T-cell (primary cell): ENCODE measurements at regions not wholly inside any gene's neighbourhood (a gene's known extent, or its start where the extent isn't known, plus 50 kb on each side); places are given as distances from the start of the nearest gene placed in this dataset.
"Not testable (repeated sequence)": the region's sequence is repeated elsewhere in the genome, so short reads cannot be mapped to it uniquely, and the experiment has no call there.

Experiments
- ATAC-seq, 4 experiments: fragments of 200-7000 bp in 3 of 4; fragments of 150-1000 bp in 1 of 4; cut with Tn5 transposase; replicated peaks in 1 of 4; 1 replicate in 3 of 4; 2 replicates in 1 of 4; pipeline ENCODE4 v1.10.0; 2021; ENCODE audit warnings: moderate library complexity in 3 of 4, mild to moderate bottlenecking in 2 of 4, moderate number of reproducible peaks in 1 of 4
- CTCF ChIA-PET, 2 donors: fragments of 300-600 bp; sonication (Branson Sonifier 250); formaldehyde crosslinking; loops; one replicate each; lab custom pipeline; 2022; ENCODE audit warnings: antibody characterized with exemption in 2 of 2; lab: Charles Lee
- POLR2A ChIA-PET, 2 donors: fragments of 300-600 bp; sonication (Branson Sonifier 250); formaldehyde crosslinking; loops; one replicate each; lab custom pipeline; 2022; ENCODE audit warnings: antibody characterized with exemption in 2 of 2; lab: Charles Lee
- DNase-seq, 35 experiments: peaks; one replicate each; pipeline versions ENCODE4 v3.0.0 to v3.0.0-alpha.2; 2013 to 2023
- H3K27ac ChIP-seq: one replicate; pipeline ENCODE4 v1.5.1; 2013; ENCODE audit warnings: low read length
- H3K27me3 ChIP-seq, 2 experiments: replicated peaks in 1 of 2; 1 replicate in 1 of 2; 2 replicates in 1 of 2; pipeline versions ENCODE4 v1.6.1 to v1.7.0; 2013; ENCODE audit warnings: low read length in 1 of 2, mixed read lengths in 1 of 2; ENCODE audit not compliant: control insufficient read depth in 2 of 2, insufficient read depth in 2 of 2; ENCODE audit errors: extremely low read depth in 1 of 2
- H3K36me3 ChIP-seq, 2 donors: 1 replicate in 1 of 2; 2 replicates in 1 of 2; pipeline versions ENCODE4 v1.6.1 to v1.7.0; 2013; ENCODE audit warnings: low read length in 1 of 2; ENCODE audit not compliant: control insufficient read depth in 2 of 2, insufficient read depth in 1 of 2; ENCODE audit errors: extremely low read depth in 1 of 2
- H3K4me1 ChIP-seq, 2 experiments: 1 replicate in 1 of 2; 2 replicates in 1 of 2; pipeline versions ENCODE4 v1.6.1 to v1.7.0; 2013; ENCODE audit warnings: low read length in 2 of 2, mixed read lengths in 1 of 2; ENCODE audit not compliant: insufficient read depth in 2 of 2, control insufficient read depth in 1 of 2; ENCODE audit errors: extremely low read depth in 1 of 2
- H3K4me3 ChIP-seq, 2 donors: 1 replicate in 1 of 2; 2 replicates in 1 of 2; pipeline versions ENCODE4 v1.5.1 to v1.7.0; 2013; ENCODE audit warnings: mild to moderate bottlenecking in 2 of 2, low read length in 1 of 2, moderate library complexity in 1 of 2; ENCODE audit not compliant: control insufficient read depth in 1 of 2; ENCODE audit errors: extremely low read depth in 1 of 2
- H3K9me3 ChIP-seq: 2 replicates; pipeline ENCODE4 v1.7.0; 2013
- H3K27ac Mint-ChIP-seq, 2 donors: one replicate each; pipeline ENCODE4 v1.8.0; 2020 to 2021; ENCODE audit warnings: mild to moderate bottlenecking in 2 of 2, mixed read lengths in 2 of 2
- H3K27me3 Mint-ChIP-seq, 2 donors: one replicate each; pipeline ENCODE4 v1.8.0; 2021 to 2022; ENCODE audit warnings: mixed read lengths in 2 of 2
- H3K36me3 Mint-ChIP-seq: one replicate; pipeline ENCODE4 v1.8.0; 2021; ENCODE audit warnings: mixed read lengths
- H3K4me1 Mint-ChIP-seq, 3 donors: one replicate each; pipeline ENCODE4 v1.8.0; 2020 to 2022; ENCODE audit warnings: mixed read lengths in 3 of 3, mild to moderate bottlenecking in 1 of 3
- H3K4me3 Mint-ChIP-seq, 3 donors: one replicate each; pipeline ENCODE4 v1.8.0; 2020 to 2022; ENCODE audit warnings: mild to moderate bottlenecking in 3 of 3, mixed read lengths in 3 of 3, moderate library complexity in 3 of 3
- H3K9me3 Mint-ChIP-seq, 3 donors: one replicate each; pipeline ENCODE4 v1.8.0; 2020 to 2022; ENCODE audit warnings: mixed read lengths in 3 of 3
- WGBS: methylation state at CpG from one replicate; pipeline ENCODE4 v1.1.5; 2013; ENCODE audit warnings: missing lambda C conversion rate; ENCODE audit not compliant: insufficient coverage; 5-methylcytosine and 5-hydroxymethylcytosine counted together

DNA sequence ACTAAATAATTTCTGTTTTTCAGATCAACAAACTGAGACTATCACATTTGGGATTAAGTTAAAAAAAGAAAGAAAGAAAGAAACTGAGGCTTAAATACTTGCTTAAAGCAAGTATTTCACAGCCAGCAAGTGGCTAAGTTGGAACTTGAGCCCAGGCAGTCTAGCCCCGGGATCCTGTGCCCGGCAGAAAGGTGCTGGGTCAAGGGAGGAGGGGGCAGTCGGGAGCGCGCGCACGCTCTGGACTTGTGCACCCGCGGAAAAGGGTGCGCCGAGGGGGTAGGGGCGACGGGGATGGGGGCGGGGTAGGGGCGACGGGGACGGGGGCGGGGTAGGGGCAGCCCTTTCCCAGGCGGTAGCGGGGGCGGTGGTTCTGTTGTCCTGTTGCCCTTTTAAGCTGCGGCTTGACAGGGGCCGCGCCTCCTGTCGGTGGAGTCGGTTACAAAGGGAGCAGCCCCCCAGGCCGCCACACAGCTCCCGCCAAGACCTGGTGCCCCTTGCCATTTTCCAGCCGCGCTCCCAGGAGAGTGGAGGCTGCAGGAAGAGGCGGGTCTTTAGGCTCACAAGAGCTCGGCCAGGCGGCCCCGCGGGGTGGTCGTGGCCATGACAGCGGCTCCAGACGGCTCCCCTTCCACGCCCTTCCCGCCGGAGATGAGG, 60.6 kb downstream of the GOLGA8T start:
- not testable (repeated sequence) for H3K27ac Mint-ChIP-seq
- ATAC-seq (peak in 2 of 4 experiments; percentile 4 to 24), DNase-seq (peak in 7 of 35 experiments; percentile 0 to 27 (median 21))

DNA sequence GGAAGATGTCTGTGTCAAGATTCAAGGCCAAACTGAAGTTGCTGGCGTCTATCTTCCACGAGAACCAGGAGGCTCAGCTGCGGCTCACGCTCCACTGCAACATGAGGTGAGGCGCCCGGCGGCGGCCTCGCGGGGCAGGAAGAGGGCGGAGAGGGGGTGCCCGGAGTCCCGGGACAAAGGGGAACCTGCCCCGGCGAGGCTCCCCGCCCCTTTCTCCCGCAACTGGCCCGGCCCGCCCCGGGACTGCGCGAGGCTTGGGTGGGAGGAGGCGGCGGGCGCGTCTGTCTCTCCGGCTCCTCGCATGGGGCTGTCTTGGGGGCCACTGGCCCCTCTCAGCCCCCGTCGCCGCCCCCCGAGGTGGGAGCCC, 61.1 kb downstream of the GOLGA8T start:
- H3K4me1 ChIP-seq, H3K36me3 Mint-ChIP-seq, H3K36me3 ChIP-seq, POLR2A ChIA-PET, H3K27ac Mint-ChIP-seq, H3K9me3 Mint-ChIP-seq, H3K27me3 ChIP-seq, H3K27me3 Mint-ChIP-seq, H3K27ac ChIP-seq, H3K4me1 Mint-ChIP-seq, H3K9me3 ChIP-seq, CTCF ChIA-PET, H3K4me3 Mint-ChIP-seq: not testable (repeated sequence)
- ATAC-seq (peak; percentile 50 to 62 (median 58)), DNase-seq (peak in 28 of 35 experiments; percentile 10 to 54 (median 32))
- peak overlapping the region in 1 of 2 donors; percentile 26 for H3K4me3 ChIP-seq
- WGBS, result 0% methylated on average over 8 of the region's 32 CpGs

More for the DNA sequence above, 60.6 kb downstream of the GOLGA8T start:
- H3K27me3 ChIP-seq, H3K4me1 Mint-ChIP-seq, H3K4me3 Mint-ChIP-seq, H3K36me3 Mint-ChIP-seq, H3K4me1 ChIP-seq, H3K27me3 Mint-ChIP-seq, H3K36me3 ChIP-seq, POLR2A ChIA-PET, H3K9me3 ChIP-seq, H3K27ac ChIP-seq, CTCF ChIA-PET, H3K9me3 Mint-ChIP-seq: not testable (repeated sequence)
- no CpG with 5 or more reads among the region's 41 CpGs for WGBS
- H3K4me3 ChIP-seq, result peak overlapping the region in 1 of 2 donors; percentile 26

DNA sequence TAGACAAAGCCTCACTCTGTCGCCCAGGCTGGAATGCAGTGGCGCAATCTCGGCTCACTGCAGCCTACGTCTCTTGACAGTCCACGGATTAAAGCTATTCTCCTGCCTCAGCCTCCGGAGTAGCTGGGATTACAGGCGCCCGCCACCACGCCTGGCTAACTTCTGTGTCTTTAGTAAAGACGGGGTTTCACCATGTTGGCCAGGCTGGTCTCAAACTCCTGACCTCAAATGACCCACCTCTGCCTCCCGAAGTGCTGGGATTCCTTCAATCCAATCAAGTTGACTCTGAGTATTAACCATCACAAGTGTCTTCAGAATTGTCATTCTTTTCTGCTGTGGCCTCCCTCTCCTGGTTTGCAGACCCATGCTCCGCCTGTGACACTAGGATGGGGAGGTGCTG, 61.9 kb downstream of the GOLGA8T start:
- H3K9me3 Mint-ChIP-seq, H3K27me3 Mint-ChIP-seq, H3K4me1 Mint-ChIP-seq, POLR2A ChIA-PET, H3K27me3 ChIP-seq, CTCF ChIA-PET, H3K36me3 Mint-ChIP-seq, H3K36me3 ChIP-seq, H3K4me1 ChIP-seq, H3K4me3 ChIP-seq, H3K27ac ChIP-seq, H3K9me3 ChIP-seq, H3K27ac Mint-ChIP-seq, DNase-seq, ATAC-seq: not testable (repeated sequence)
- H3K4me3 Mint-ChIP-seq, result peak overlapping the region in 1 of 3 donors; percentile 28
- no CpG with 5 or more reads among the region's 12 CpGs for WGBS

DNA sequence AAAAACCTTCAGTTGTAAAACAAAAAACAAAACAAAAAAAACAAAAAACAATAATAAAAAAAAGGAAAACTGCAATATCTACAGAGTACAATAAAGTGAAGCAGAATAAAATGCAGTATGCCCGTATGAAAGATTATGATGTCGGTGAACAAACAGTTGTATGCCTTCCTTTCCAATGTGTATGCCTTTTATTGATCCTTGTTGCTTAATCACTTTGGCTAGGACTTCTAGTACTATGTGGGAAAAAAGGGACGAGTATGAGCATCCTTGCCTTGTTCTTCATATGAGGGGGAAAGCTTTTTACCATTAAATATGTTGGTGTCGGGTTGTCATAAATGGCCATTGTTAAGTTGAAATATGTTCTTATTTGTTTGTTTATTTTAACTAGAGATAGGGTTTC, 66.7 kb downstream of the GOLGA8T start:
- CTCF ChIA-PET, H3K36me3 ChIP-seq, H3K27ac Mint-ChIP-seq, H3K4me3 Mint-ChIP-seq, POLR2A ChIA-PET, H3K9me3 ChIP-seq, H3K27me3 Mint-ChIP-seq, H3K36me3 Mint-ChIP-seq, DNase-seq, H3K4me1 ChIP-seq, ATAC-seq, H3K9me3 Mint-ChIP-seq, H3K27ac ChIP-seq, H3K4me1 Mint-ChIP-seq, H3K27me3 ChIP-seq, H3K4me3 ChIP-seq: not testable (repeated sequence)
- no CpG with 5 or more reads among the region's 4 CpGs for WGBS

DNA sequence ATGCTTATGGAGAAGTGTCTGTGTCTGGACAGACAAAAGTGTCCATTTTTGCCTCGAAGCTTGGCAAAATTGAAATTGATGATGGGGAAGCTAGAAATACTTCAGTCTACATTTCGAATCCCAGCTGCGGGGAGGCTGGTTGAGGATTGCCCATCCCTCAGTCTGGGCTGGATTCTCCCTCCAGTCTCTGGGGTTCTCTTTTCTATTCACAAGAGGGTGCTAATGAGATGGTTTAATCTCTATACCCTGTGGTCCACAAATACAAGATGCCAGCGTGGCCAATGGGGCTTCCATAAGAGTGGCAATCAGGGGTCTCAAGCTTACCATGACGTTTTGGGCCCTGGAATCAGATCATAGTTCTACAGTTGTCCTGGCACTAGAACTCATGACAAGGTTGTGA, 78.9 kb downstream of the GOLGA8T start:
- not testable (repeated sequence) for H3K9me3 Mint-ChIP-seq

DNA sequence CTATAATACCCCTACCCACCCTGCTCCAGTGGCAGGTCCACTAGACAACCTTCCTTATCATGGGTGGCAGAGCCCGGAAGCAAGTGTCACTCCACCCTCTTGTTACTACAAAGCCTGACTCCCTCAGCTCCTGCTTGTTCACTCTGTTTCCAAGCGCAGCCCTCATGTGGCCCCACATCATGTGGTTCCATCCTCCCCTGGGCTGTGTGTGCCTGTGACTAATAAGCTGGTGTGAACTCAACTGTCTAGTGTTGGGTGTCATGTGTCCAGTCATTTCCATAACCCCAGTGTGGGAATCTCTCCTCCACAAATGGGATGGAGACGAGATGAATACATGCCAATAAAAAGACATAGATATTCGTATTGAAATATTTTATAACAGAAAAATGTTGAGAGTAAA, 87.0 kb downstream of the GOLGA8T start:
- H3K27me3 ChIP-seq, H3K4me1 ChIP-seq, H3K36me3 Mint-ChIP-seq, H3K4me3 ChIP-seq, H3K4me3 Mint-ChIP-seq, H3K4me1 Mint-ChIP-seq, DNase-seq, H3K27ac ChIP-seq, H3K9me3 Mint-ChIP-seq, H3K36me3 ChIP-seq, H3K27me3 Mint-ChIP-seq, CTCF ChIA-PET, POLR2A ChIA-PET, H3K27ac Mint-ChIP-seq, H3K9me3 ChIP-seq, ATAC-seq: not testable (repeated sequence)
- WGBS, result no CpG with 5 or more reads among the region's 4 CpGs

More for the DNA sequence above, 78.9 kb downstream of the GOLGA8T start:
- WGBS, result no CpG with 5 or more reads among the region's 5 CpGs
- H3K4me3 Mint-ChIP-seq, H3K4me3 ChIP-seq, H3K9me3 ChIP-seq, CTCF ChIA-PET, H3K36me3 ChIP-seq, H3K4me1 Mint-ChIP-seq, H3K4me1 ChIP-seq, H3K36me3 Mint-ChIP-seq, H3K27me3 ChIP-seq, DNase-seq, POLR2A ChIA-PET, H3K27ac ChIP-seq, ATAC-seq, H3K27ac Mint-ChIP-seq, H3K27me3 Mint-ChIP-seq: not testable (repeated sequence)
